Lower lobe of right lung (tissue), 2 donors: ENCODE measurements at regions not wholly inside any gene's neighbourhood (a gene's known extent, or its start where the extent isn't known, plus 50 kb on each side); places are given as distances from the start of the nearest gene placed in this dataset.

Experiments
- ATAC-seq, 2 donors: fragments of 200-7000 bp; cut with Tn5 transposase; one replicate each; pipeline ENCODE4 v1.9.1; 2020 to 2022; ENCODE audit warnings: mild to moderate bottlenecking in 2 of 2, moderate library complexity in 2 of 2
- DNase-seq: peaks from one replicate; pipeline ENCODE4 v3.0.0-alpha.2; 2020
- H3K27ac ChIP-seq: fragments of 200-600 bp; one replicate; pipeline ENCODE4 v1.8.0; 2022
- H3K27me3 ChIP-seq: fragments of 200-600 bp; one replicate; pipeline ENCODE4 v1.8.0; 2022; ENCODE audit warnings: low read depth
- H3K36me3 ChIP-seq: fragments of 200-600 bp; one replicate; pipeline ENCODE4 v1.8.0; 2022; ENCODE audit warnings: mild to moderate bottlenecking
- H3K4me1 ChIP-seq: fragments of 200-600 bp; one replicate; pipeline ENCODE4 v1.8.0; 2022
- H3K4me3 ChIP-seq: fragments of 200-600 bp; one replicate; pipeline ENCODE4 v1.8.0; 2022; ENCODE audit warnings: mild to moderate bottlenecking
- H3K9me3 ChIP-seq: fragments of 200-600 bp; one replicate; pipeline ENCODE4 v1.8.0; 2022
- intact Hi-C: fragments of 100-400 bp; cut with DNase I; formaldehyde crosslinking; loops from one replicate; pipeline ENCODE4 v1.11.0; 2022
- TF ChIP-seq, protein P1 (sequence below): fragments of 200-600 bp; IDR thresholded peaks from one replicate; pipeline ENCODE4 v1.8.0; 2022; ENCODE audit warnings: antibody characterized with exemption, mild to moderate bottlenecking
- donor health status: DM: no; HTN: yes; CAD: no; lungs with severe emphysema.

GRCh38 chr1:147811273-147811672 lies 50.9 kb upstream of the GJA5 start:
- TF ChIP-seq, protein P1, sequence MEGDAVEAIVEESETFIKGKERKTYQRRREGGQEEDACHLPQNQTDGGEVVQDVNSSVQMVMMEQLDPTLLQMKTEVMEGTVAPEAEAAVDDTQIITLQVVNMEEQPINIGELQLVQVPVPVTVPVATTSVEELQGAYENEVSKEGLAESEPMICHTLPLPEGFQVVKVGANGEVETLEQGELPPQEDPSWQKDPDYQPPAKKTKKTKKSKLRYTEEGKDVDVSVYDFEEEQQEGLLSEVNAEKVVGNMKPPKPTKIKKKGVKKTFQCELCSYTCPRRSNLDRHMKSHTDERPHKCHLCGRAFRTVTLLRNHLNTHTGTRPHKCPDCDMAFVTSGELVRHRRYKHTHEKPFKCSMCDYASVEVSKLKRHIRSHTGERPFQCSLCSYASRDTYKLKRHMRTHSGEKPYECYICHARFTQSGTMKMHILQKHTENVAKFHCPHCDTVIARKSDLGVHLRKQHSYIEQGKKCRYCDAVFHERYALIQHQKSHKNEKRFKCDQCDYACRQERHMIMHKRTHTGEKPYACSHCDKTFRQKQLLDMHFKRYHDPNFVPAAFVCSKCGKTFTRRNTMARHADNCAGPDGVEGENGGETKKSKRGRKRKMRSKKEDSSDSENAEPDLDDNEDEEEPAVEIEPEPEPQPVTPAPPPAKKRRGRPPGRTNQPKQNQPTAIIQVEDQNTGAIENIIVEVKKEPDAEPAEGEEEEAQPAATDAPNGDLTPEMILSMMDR: no peak
- H3K27me3 ChIP-seq: no peaks in the 10 kb centered on the region
- H3K27ac ChIP-seq: no peak overlapping the region
- ATAC-seq (no peak), DNase-seq (no peak)
- H3K9me3 ChIP-seq: no peaks in the 10 kb centered on the region
- intact Hi-C loops: no loop called here
- no peaks in the 10 kb centered on the region for H3K36me3 ChIP-seq
- H3K4me1 ChIP-seq: peaks cover 19% of the 10 kb centered on the region
- H3K4me3 ChIP-seq: no peak overlapping the region

GRCh38 chr1:147811751-147812150 lies 51.3 kb upstream of the GJA5 start:
- Histone ChIP-seq H3K4me1 (peaks cover 19% of the 10 kb centered on the region), H3K36me3 (no peaks in the 10 kb centered on the region), H3K9me3 (no peaks in the 10 kb centered on the region), H3K27ac (no peak overlapping the region), H3K4me3 (no peak overlapping the region), H3K27me3 (no peaks in the 10 kb centered on the region)
- DNase-seq (no peak), ATAC-seq (no peak)
- TF ChIP-seq, protein P1: no peak
- intact Hi-C loops: no loop called here

GRCh38 chr1:147812799-147813198 lies 52.4 kb upstream of the GJA5 start:
- Histone ChIP-seq H3K4me3 (no peak overlapping the region), H3K4me1 (peaks cover 19% of the 10 kb centered on the region), H3K9me3 (no peaks in the 10 kb centered on the region), H3K27me3 (no peaks in the 10 kb centered on the region), H3K36me3 (no peaks in the 10 kb centered on the region), H3K27ac (no peak overlapping the region)
- intact Hi-C loops: no loop called here
- TF ChIP-seq, protein P1: no peak
- ATAC-seq (peak; percentile 30 to 36), DNase-seq (no peak)

DNA sequence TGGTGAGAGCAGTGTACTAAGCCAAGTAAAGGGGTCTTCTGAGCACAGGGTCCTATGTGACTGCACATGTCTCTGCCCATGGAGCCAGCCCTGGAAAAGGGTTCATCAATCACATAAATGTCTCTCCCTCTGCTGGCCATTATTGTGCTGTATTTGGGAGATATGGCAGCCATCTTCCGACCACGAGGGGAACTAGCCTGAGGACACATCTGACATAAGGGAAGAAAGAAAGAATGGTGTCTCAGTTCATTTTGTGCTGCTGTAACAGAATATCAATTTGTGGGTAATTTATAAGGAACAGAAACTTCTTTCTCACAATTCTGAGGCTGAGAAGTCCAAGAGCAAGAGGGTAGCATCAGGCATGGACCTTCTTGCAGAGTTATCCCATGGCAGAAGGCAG lies 55.1 kb upstream of the GJA5 start:
- intact Hi-C loops: no loop called here
- TF ChIP-seq, protein P1: no peak
- Histone ChIP-seq H3K4me3 (no peak overlapping the region), H3K36me3 (no peaks in the 10 kb centered on the region), H3K9me3 (no peaks in the 10 kb centered on the region), H3K27ac (no peak overlapping the region), H3K4me1 (peaks cover 19% of the 10 kb centered on the region), H3K27me3 (no peaks in the 10 kb centered on the region)
- ATAC-seq (no peak), DNase-seq (no peak)

GRCh38 chr1:147820761-147821297 lies 60.4 kb upstream of the GJA5 start:
- Histone ChIP-seq H3K4me1 (peaks cover 5% of the 10 kb centered on the region), H3K27ac (peak overlapping the region; percentile 20), H3K4me3 (no peak overlapping the region), H3K27me3 (no peaks in the 10 kb centered on the region), H3K36me3 (no peaks in the 10 kb centered on the region), H3K9me3 (no peaks in the 10 kb centered on the region)
- DNase-seq (no peak), ATAC-seq (no peak)
- TF ChIP-seq, protein P1: no peak
- intact Hi-C loops: no loop called here

- intact Hi-C loops: no loop called here
Observed at GRCh38 chr1:147821883-147822282, 61.5 kb upstream of the GJA5 start.

More at GRCh38 chr1:147821883-147822282, 61.5 kb upstream of the GJA5 start:
- peaks cover 5% of the 10 kb centered on the region for H3K4me1 ChIP-seq
- no peaks in the 10 kb centered on the region for H3K36me3 ChIP-seq
- DNase-seq (no peak), ATAC-seq (peak; percentile 78 to 79)
- no peak overlapping the region for H3K4me3 ChIP-seq
- no peak overlapping the region for H3K27ac ChIP-seq
- TF ChIP-seq, protein P1: no peak
- H3K27me3 ChIP-seq: no peaks in the 10 kb centered on the region
- no peaks in the 10 kb centered on the region for H3K9me3 ChIP-seq
